Astrocyte of the spinal cord (primary cell): ENCODE measurements at regions not wholly inside any gene's neighbourhood (a gene's known extent, or its start where the extent isn't known, plus 50 kb on each side); places are given as distances from the start of the nearest gene placed in this dataset.

ENCODE experiments used
- DNase-seq: peaks from one replicate; pipeline ENCODE4 v3.0.0; 2011; ENCODE audit warnings: low read depth, low spot score
- H3K4me3 ChIP-seq: 2 replicates; pipeline ENCODE4 v1.5.1; 2011; ENCODE audit warnings: low read depth, mild to moderate bottlenecking, low read length, moderate library complexity
- CTCF ChIP-seq: IDR thresholded peaks from 2 replicates; pipeline ENCODE4 v1.5.1; 2012; ENCODE audit warnings: low read depth, mild to moderate bottlenecking, low read length, inconsistent platforms
- in situ Hi-C: cut with HindIII; loops from 2 replicates; pipeline ENCODE4 v1.10.0; 2017; ENCODE audit warnings: low sequenced_read_pairs

DNA sequence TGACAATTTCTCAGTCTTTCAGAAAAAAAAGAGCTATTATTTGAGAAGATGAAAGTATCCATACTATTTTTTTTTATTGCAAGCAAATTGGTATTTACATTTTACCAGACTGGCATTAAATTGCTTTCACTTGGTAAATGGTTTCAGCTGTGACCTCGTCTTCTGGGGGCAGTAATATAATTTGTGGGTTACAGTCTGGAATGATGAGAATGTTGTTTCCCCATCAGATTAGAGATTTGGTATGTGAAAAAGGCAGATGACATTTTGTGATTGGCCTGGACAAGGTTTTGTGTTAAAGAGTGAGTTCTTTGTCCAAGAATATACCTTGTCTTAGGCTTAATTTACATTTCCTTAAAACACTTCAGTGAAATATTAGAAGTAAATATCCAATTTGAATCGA, 390.1 kb upstream of the ST6GAL2 start:
- H3K4me3 ChIP-seq = no peak overlapping the region
- no peak for TF ChIP-seq CTCF
- in situ Hi-C loops = no loop called here
- DNase-seq = no peak

GRCh38 chr2:107278672-107279071, 392.7 kb upstream of the ST6GAL2 start:
- H3K4me3 ChIP-seq = no peak overlapping the region
- no peak for TF ChIP-seq CTCF
- in situ Hi-C loops = no loop called here
- DNase-seq = no peak

DNA sequence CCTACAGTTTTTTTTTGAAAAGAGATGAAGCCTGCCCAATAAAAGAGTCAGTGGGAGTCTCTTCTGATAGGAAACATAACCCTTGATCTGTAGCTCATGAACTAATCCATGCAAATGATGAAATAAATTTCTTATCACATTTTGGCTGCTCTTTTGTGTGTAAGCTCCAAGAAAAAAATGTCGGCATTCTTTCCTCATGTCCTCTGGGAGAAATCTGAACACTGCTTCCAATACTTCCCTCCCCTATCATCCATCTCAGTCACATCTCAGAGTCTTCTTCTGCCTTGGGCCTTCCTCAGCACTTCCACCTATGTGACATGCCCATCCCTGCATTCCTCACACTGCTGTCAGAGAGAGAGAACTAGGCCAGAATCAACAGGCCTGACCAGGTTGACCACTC, 395.7 kb upstream of the ST6GAL2 start:
- in situ Hi-C loops = no loop called here
- TF ChIP-seq CTCF = no peak
- DNase-seq = no peak
- H3K4me3 ChIP-seq = no peak overlapping the region

DNA sequence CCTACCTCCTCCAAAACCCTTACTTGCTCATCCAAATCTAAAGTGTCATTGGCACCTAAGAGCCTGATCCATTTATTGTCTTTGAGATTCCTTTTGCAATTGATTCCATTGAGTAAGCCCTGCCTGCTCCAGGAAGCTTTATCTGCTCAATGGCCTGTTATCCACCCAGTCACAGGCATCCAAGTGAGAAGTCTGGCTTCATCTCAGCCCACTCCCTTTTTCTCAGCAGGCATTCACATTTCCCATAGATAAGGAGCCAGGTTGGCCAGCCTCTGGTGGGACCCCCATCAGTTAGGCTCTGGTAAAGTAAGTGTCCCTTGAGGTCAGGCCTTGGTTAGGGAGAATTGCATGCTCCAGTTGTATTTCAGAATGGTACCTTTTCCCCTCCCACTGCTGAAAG, 396.2 kb upstream of the ST6GAL2 start:
- no peak for DNase-seq
- TF ChIP-seq CTCF = no peak
- no peak overlapping the region for H3K4me3 ChIP-seq
- in situ Hi-C loops = no loop called here

GRCh38 chr2:107285621-107286299, 399.8 kb upstream of the ST6GAL2 start:
- no peak for TF ChIP-seq CTCF
- in situ Hi-C loops = no loop called here
- DNase-seq = no peak
- no peak overlapping the region for H3K4me3 ChIP-seq

GRCh38 chr2:107290041-107290440, 404.1 kb upstream of the ST6GAL2 start:
- TF ChIP-seq CTCF = no peak
- no peak overlapping the region for H3K4me3 ChIP-seq
- no peak for DNase-seq
- in situ Hi-C loops = no loop called here
